Right hindlimb (tissue), 1 donor: ENCODE measurements at regions not wholly inside any gene's neighbourhood (a gene's known extent, or its start where the extent isn't known, plus 50 kb on each side); places are given as distances from the start of the nearest gene placed in this dataset.
"Not testable (repeated sequence)": the region's sequence is repeated elsewhere in the genome, so short reads cannot be mapped to it uniquely, and the experiment has no call there.

Experiments
- DNase-seq: peaks from one replicate; pipeline ENCODE4 v3.0.0-alpha.2; 2018

GRCh38 chr4:107468156-107468555 is 251.9 kb downstream of the PAPSS1 start:
- no peak for DNase-seq

GRCh38 chr4:107467461-107467860 is 252.6 kb downstream of the PAPSS1 start:
- no peak for DNase-seq

GRCh38 chr4:107458194-107458593 is 261.8 kb downstream of the PAPSS1 start:
- DNase-seq: no peak

- no peak for DNase-seq
Measured at GRCh38 chr4:107453987-107454386, 266.0 kb downstream of the PAPSS1 start.

- no peak for DNase-seq
Measured at GRCh38 chr4:107452717-107453630, 267.1 kb downstream of the PAPSS1 start.

- DNase-seq: no peak
Measured at GRCh38 chr4:107449611-107450369, 270.2 kb downstream of the PAPSS1 start.

- DNase-seq: no peak
Measured at GRCh38 chr4:107442538-107443111, 277.4 kb downstream of the PAPSS1 start.

- DNase-seq: no peak
Measured at GRCh38 chr4:107439401-107439800, 280.6 kb downstream of the PAPSS1 start.

GRCh38 chr4:107436471-107436870 is 283.6 kb downstream of the PAPSS1 start:
- DNase-seq: not testable (repeated sequence)

- DNase-seq: no peak
Measured at GRCh38 chr4:107432451-107432850, 287.6 kb downstream of the PAPSS1 start.

GRCh38 chr4:107423677-107424405 is 296.2 kb downstream of the PAPSS1 start:
- no peak for DNase-seq

GRCh38 chr4:107419536-107419935 is 300.5 kb downstream of the PAPSS1 start:
- DNase-seq: not testable (repeated sequence)

- DNase-seq: no peak
Measured at GRCh38 chr4:107419052-107419451, 301.0 kb downstream of the PAPSS1 start.

- not testable (repeated sequence) for DNase-seq
Measured at GRCh38 chr4:107415490-107415889, 304.5 kb downstream of the PAPSS1 start.

GRCh38 chr4:107409872-107410271 is 310.2 kb downstream of the PAPSS1 start:
- not testable (repeated sequence) for DNase-seq

GRCh38 chr4:107408968-107409367 is 311.1 kb downstream of the PAPSS1 start:
- no peak for DNase-seq

GRCh38 chr4:107404591-107405300 is 315.3 kb downstream of the PAPSS1 start:
- peak; percentile 21 for DNase-seq

- no peak for DNase-seq
Measured at GRCh38 chr4:107402291-107402690, 317.7 kb downstream of the PAPSS1 start.

- DNase-seq: no peak
Measured at GRCh38 chr4:107392951-107393350, 327.1 kb downstream of the PAPSS1 start.

- DNase-seq: no peak
Measured at GRCh38 chr4:107392380-107392779, 327.7 kb downstream of the PAPSS1 start.

GRCh38 chr4:107391630-107392028 is 328.4 kb downstream of the PAPSS1 start:
- no peak for DNase-seq

GRCh38 chr4:107391009-107391629 is 328.9 kb downstream of the PAPSS1 start:
- no peak for DNase-seq
